ENCODE measurements at regions not wholly inside any gene's neighbourhood (a gene's known extent, or its start where the extent isn't known, plus 50 kb on each side); places are given as distances from the start of the nearest gene placed in this dataset.
A peak's percentile ranks its signal among the peaks of the same experiment; 100 is the strongest.

- Histone ChIP-seq H3K4me3 (no peak overlapping the region), H3K36me3 (no peaks in the 10 kb centered on the region), H3K9me3 (no peaks in the 10 kb centered on the region), H3K27ac (peak overlapping the region in 3 of 8 donors; percentile 29 to 35 (median 32)), H3K27me3 (replicated peaks in 1 of 7) (no peaks in the 10 kb centered on the region), H3K4me1 (peaks cover 0 to 16% (median 11%) of the 10 kb centered on the region in 6 donors)
- DNase-seq = no peak
- 56 to 69% (median 59%) methylated on average over 6 of the region's 6 CpGs for WGBS, 5 donors
- intact Hi-C loops (cut with DNase I; ENCODE audit: low total_unique reads) = no loop called here
- TF ChIP-seq POLR2AphosphoS5 (IDR thresholded peaks at IDR 0.05) (no peak), CTCF (IDR thresholded peaks at IDR 0.05 in 8 of 11, conservative IDR thresholded peaks at IDR 0.05 in 3 of 11) (no peak), POLR2A (IDR thresholded peaks at IDR 0.05) (no peak)
Measured at GRCh38 chr1:87812871-87813577, 484.3 kb downstream of the LMO4 start.

- DNase-seq = no peak
- Histone ChIP-seq H3K36me3 (no peaks in the 10 kb centered on the region), H3K9me3 (no peaks in the 10 kb centered on the region), H3K4me3 (no peak overlapping the region), H3K27ac (no peak overlapping the region), H3K27me3 (replicated peaks in 1 of 7) (no peaks in the 10 kb centered on the region), H3K4me1 (peaks cover 0 to 16% (median 11%) of the 10 kb centered on the region in 6 donors)
- no peak for TF ChIP-seq CTCF (IDR thresholded peaks at IDR 0.05 in 8 of 11, conservative IDR thresholded peaks at IDR 0.05 in 3 of 11)
- TF ChIP-seq POLR2AphosphoS5 (IDR thresholded peaks at IDR 0.05) = no peak
- no peak for TF ChIP-seq POLR2A (IDR thresholded peaks at IDR 0.05)
- intact Hi-C loops (cut with DNase I; ENCODE audit: low total_unique reads) = no loop called here
- 73 to 89% (median 79%) methylated on average over 1 of the region's 1 CpG for WGBS, 5 donors
Measured at GRCh38 chr1:87814573-87814972, 485.9 kb downstream of the LMO4 start.

- H3K4me3 ChIP-seq = no peak overlapping the region
- no peaks in the 10 kb centered on the region for H3K27me3 ChIP-seq (replicated peaks in 1 of 7)
- no peaks in the 10 kb centered on the region for H3K9me3 ChIP-seq
- 72 to 83% (median 76%) methylated on average over 3 of the region's 3 CpGs for WGBS, 5 donors
- H3K4me1 ChIP-seq = peaks cover 0 to 22% (median 11%) of the 10 kb centered on the region in 6 donors
- no peak for TF ChIP-seq CTCF (IDR thresholded peaks at IDR 0.05 in 8 of 11, conservative IDR thresholded peaks at IDR 0.05 in 3 of 11)
- no peaks in the 10 kb centered on the region for H3K36me3 ChIP-seq
- intact Hi-C loops (cut with DNase I; ENCODE audit: low total_unique reads) = no loop called here
- no peak overlapping the region for H3K27ac ChIP-seq
- DNase-seq = no peak
Measured at GRCh38 chr1:87816646-87817045, 488.0 kb downstream of the LMO4 start.

GRCh38 chr1:87820668-87821334 is 492.1 kb downstream of the LMO4 start:
- TF ChIP-seq CTCF (IDR thresholded peaks at IDR 0.05 in 8 of 11, conservative IDR thresholded peaks at IDR 0.05 in 3 of 11) (no peak), POLR2A (IDR thresholded peaks at IDR 0.05) (no peak), POLR2AphosphoS5 (IDR thresholded peaks at IDR 0.05) (no peak)
- H3K4me3 ChIP-seq = no peak overlapping the region
- WGBS, 5 donors = 51 to 63% (median 57%) methylated on average over 8 of the region's 8 CpGs

More at GRCh38 chr1:87820668-87821334, 492.1 kb downstream of the LMO4 start:
- no peak for DNase-seq
- H3K36me3 ChIP-seq = no peaks in the 10 kb centered on the region
- no peak overlapping the region for H3K27ac ChIP-seq
- no peaks in the 10 kb centered on the region for H3K27me3 ChIP-seq (replicated peaks in 1 of 7)
- H3K4me1 ChIP-seq = peaks cover 0 to 6% (median 0%) of the 10 kb centered on the region in 6 donors
- intact Hi-C loops (cut with DNase I; ENCODE audit: low total_unique reads) = no loop called here
- no peaks in the 10 kb centered on the region for H3K9me3 ChIP-seq
